ENCODE measurements at regions not wholly inside any gene's neighbourhood (a gene's known extent, or its start where the extent isn't known, plus 50 kb on each side); places are given as distances from the start of the nearest gene placed in this dataset.

DNA sequence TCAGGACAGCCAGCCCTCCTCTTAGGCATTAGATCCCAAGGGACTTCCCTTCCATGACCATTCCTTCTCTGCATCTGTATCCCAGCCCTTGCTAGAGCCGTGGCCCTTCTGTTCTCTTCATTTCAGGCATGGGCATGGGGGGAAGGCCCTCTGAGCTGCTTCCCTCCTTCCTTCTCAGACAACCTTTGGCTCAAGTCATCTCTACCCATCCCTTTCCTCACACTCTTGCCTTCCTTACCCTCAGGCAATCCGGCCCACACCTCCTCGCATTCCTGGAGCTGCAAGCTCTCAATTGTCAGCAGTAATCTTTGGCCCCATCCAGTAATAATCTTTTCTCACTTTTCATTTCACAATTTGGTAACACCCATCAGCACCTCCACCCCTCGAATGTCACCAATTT is 426.9 kb upstream of the JARID2 start:
- H3K27ac Mint-ChIP-seq, result no peak overlapping the region
- ChIA-PET POLR2A (ENCODE audit: partially characterized antibody) (no interaction called here), CTCF (ENCODE audit: partially characterized antibody) (no interaction called here)
- H3K9me3 ChIP-seq (ENCODE audit: control insufficient read depth in 1 of 2, low read length in 2 of 2), result no peaks in the 10 kb centered on the region
- no peaks in the 10 kb centered on the region for H3K27me3 Mint-ChIP-seq
- H3K36me3 Mint-ChIP-seq, result no peaks in the 10 kb centered on the region
- no peaks in the 10 kb centered on the region for H3K36me3 ChIP-seq (ENCODE audit: insufficient read depth, low read length)
- H3K4me3 Mint-ChIP-seq, result no peak overlapping the region
- no peak overlapping the region for H3K4me3 ChIP-seq (ENCODE audit: low read length in 2 of 2)
- H3K9me3 Mint-ChIP-seq, result no peaks in the 10 kb centered on the region
- no peaks in the 10 kb centered on the region for H3K27me3 ChIP-seq (ENCODE audit: insufficient read depth, low read length)
- DNase-seq, result no peak
- intact Hi-C loops (cut with micrococcal nuclease), result no loop called here
- no peak overlapping the region for H3K27ac ChIP-seq (ENCODE audit: low read depth, low read length)
- H3K4me1 ChIP-seq (ENCODE audit: insufficient read depth, low read length), result no peaks in the 10 kb centered on the region
- H3K4me1 Mint-ChIP-seq, result no peaks in the 10 kb centered on the region

DNA sequence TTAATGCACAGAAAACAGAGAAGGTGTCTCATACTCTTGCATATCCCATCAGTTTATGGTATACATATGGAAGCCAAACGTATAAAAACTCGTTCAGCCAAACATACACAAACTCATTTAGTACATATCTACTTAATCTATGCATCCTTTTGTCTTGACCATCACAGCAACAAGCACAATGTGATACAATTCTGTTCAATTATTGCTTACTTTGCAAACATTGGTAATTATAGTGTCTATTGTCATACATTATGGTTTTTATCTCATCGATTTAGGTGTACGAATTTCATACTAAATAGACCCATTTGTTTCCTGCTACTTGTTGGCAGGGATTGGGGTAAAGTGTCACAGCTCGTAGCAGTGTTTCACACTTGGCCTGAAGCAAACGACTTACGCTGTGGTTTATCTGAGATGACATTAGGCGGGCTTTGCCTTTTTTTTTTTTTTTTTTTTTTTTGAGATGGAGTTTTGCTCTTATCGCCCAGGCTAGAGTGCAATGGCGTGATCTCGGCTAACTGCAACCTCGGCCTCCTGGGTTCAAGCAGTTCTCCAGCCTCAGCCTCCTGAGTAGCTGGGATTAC is 425.9 kb upstream of the JARID2 start:
- Histone ChIP-seq H3K36me3 (ENCODE audit: insufficient read depth, low read length) (no peaks in the 10 kb centered on the region), H3K4me1 (ENCODE audit: insufficient read depth, low read length) (no peaks in the 10 kb centered on the region), H3K9me3 (ENCODE audit: control insufficient read depth in 1 of 2, low read length in 2 of 2) (no peaks in the 10 kb centered on the region), H3K4me3 (ENCODE audit: low read length in 2 of 2) (no peak overlapping the region), H3K27me3 (ENCODE audit: insufficient read depth, low read length) (no peaks in the 10 kb centered on the region), H3K27ac (ENCODE audit: low read depth, low read length) (no peak overlapping the region)
- H3K4me3 Mint-ChIP-seq, result no peak overlapping the region
- H3K9me3 Mint-ChIP-seq, result no peaks in the 10 kb centered on the region
- POLR2A ChIA-PET (ENCODE audit: partially characterized antibody), result no interaction called here
- no peaks in the 10 kb centered on the region for H3K36me3 Mint-ChIP-seq
- no peaks in the 10 kb centered on the region for H3K4me1 Mint-ChIP-seq
- H3K27ac Mint-ChIP-seq, result no peak overlapping the region
- CTCF ChIA-PET (ENCODE audit: partially characterized antibody), result no interaction called here
- peaks cover under 1 to 2% of the 10 kb centered on the region in 2 donors for H3K27me3 Mint-ChIP-seq
- intact Hi-C loops (cut with micrococcal nuclease), result no loop called here
- DNase-seq, result no peak

DNA sequence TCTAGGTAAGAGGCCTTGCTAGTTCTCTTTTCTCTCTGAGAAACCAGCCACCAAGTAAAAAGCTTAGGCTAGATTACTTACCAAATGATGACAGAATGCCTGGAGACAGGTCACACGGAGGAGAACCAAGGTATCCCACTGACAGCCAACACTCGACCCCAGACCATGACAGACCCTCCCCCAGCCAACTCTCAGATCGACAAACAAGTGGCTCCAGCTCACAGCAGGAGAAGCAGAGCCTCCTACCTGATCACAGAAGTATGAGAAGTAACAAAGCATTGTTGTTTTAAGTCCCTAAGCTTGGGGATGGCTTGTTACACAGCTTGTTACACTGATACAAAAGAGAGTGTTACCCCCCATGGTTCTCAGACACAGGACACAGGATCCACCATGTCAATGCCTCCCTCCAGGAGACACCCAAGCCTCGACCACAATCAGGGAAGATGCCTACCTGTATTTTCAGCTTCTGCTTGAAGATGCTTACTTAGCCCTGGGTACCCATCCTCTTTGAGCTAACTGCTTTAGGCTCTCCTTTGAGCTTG is 423.8 kb upstream of the JARID2 start:
- intact Hi-C loops (cut with micrococcal nuclease), result no loop called here
- Mint-ChIP-seq H3K36me3 (no peaks in the 10 kb centered on the region), H3K4me1 (no peaks in the 10 kb centered on the region), H3K27ac (no peak overlapping the region), H3K4me3 (no peak overlapping the region), H3K27me3 (peaks cover 2 to 4% of the 10 kb centered on the region in 2 donors), H3K9me3 (no peaks in the 10 kb centered on the region)
- Histone ChIP-seq H3K27me3 (ENCODE audit: insufficient read depth, low read length) (no peaks in the 10 kb centered on the region), H3K4me3 (ENCODE audit: low read length in 2 of 2) (no peak overlapping the region), H3K9me3 (ENCODE audit: control insufficient read depth in 1 of 2, low read length in 2 of 2) (no peaks in the 10 kb centered on the region), H3K36me3 (ENCODE audit: insufficient read depth, low read length) (no peaks in the 10 kb centered on the region), H3K27ac (ENCODE audit: low read depth, low read length) (no peak overlapping the region), H3K4me1 (ENCODE audit: insufficient read depth, low read length) (no peaks in the 10 kb centered on the region)
- POLR2A ChIA-PET (ENCODE audit: partially characterized antibody), result interaction anchor here (1.4 kb wide), 1 partner anchor 38 kb away, joined by 3 read pairs; no protein-coding TSS in a partner anchor
- CTCF ChIA-PET (ENCODE audit: partially characterized antibody), result interaction anchor here (1.5 kb wide), 1 partner anchor 11 kb away, joined by 4 read pairs; no protein-coding TSS in a partner anchor
- DNase-seq, result no peak

DNA sequence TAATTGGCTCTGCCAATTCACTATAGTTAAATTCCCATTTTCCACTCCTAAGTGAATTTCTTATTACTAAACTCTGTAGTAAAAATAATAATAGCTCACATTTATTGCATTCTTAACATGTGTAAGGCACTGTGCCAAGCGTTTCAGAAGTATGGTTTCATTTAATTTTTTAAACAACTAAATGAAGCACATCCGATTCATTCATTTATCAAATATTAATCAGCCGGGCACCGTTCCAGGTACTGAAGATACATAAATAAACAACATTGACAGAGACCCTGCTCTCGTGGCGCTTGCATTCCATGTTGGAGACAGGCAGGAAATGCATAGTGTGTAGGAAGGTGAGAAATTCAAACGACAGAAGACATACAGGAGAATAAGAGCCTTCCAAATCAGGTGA is 423.2 kb upstream of the JARID2 start:
- Histone ChIP-seq H3K27ac (ENCODE audit: low read depth, low read length) (no peak overlapping the region), H3K36me3 (ENCODE audit: insufficient read depth, low read length) (no peaks in the 10 kb centered on the region), H3K4me1 (ENCODE audit: insufficient read depth, low read length) (no peaks in the 10 kb centered on the region), H3K9me3 (ENCODE audit: control insufficient read depth in 1 of 2, low read length in 2 of 2) (no peaks in the 10 kb centered on the region), H3K4me3 (ENCODE audit: low read length in 2 of 2) (no peak overlapping the region), H3K27me3 (ENCODE audit: insufficient read depth, low read length) (no peaks in the 10 kb centered on the region)
- no peak overlapping the region for H3K4me3 Mint-ChIP-seq
- peaks cover 2 to 4% of the 10 kb centered on the region in 2 donors for H3K27me3 Mint-ChIP-seq
- intact Hi-C loops (cut with micrococcal nuclease), result no loop called here
- ChIA-PET POLR2A (ENCODE audit: partially characterized antibody) (interaction anchor here (1.4 kb wide), 1 partner anchor 38 kb away, joined by 3 read pairs; no protein-coding TSS in a partner anchor), CTCF (ENCODE audit: partially characterized antibody) (interaction anchor here (1.5 kb wide), 1 partner anchor 11 kb away, joined by 4 read pairs; no protein-coding TSS in a partner anchor)
- H3K9me3 Mint-ChIP-seq, result no peaks in the 10 kb centered on the region
- no peak for DNase-seq
- no peak overlapping the region for H3K27ac Mint-ChIP-seq
- H3K4me1 Mint-ChIP-seq, result no peaks in the 10 kb centered on the region
- H3K36me3 Mint-ChIP-seq, result no peaks in the 10 kb centered on the region

DNA sequence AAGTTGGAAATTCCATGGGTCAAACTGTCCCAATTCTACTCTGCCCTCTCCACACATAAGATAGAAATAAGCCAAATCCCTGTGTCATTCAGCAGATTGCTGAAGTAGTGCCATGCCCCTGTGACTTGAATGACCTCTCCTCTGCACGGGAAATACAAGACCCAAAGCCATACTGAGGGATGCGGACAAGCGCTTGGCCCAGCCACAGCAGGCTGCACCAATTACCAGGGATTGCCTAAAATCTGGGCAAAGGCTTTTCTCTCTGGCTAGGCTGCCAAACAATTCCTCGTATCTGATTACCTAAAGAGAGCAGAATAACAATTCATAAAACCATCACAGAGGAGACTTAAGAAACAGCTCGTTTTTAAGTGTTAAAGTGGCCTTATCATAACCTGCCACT is 421.8 kb upstream of the JARID2 start:
- no peaks in the 10 kb centered on the region for H3K36me3 Mint-ChIP-seq
- CTCF ChIA-PET (ENCODE audit: partially characterized antibody), result no interaction called here
- intact Hi-C loops (cut with micrococcal nuclease), result no loop called here

DNA sequence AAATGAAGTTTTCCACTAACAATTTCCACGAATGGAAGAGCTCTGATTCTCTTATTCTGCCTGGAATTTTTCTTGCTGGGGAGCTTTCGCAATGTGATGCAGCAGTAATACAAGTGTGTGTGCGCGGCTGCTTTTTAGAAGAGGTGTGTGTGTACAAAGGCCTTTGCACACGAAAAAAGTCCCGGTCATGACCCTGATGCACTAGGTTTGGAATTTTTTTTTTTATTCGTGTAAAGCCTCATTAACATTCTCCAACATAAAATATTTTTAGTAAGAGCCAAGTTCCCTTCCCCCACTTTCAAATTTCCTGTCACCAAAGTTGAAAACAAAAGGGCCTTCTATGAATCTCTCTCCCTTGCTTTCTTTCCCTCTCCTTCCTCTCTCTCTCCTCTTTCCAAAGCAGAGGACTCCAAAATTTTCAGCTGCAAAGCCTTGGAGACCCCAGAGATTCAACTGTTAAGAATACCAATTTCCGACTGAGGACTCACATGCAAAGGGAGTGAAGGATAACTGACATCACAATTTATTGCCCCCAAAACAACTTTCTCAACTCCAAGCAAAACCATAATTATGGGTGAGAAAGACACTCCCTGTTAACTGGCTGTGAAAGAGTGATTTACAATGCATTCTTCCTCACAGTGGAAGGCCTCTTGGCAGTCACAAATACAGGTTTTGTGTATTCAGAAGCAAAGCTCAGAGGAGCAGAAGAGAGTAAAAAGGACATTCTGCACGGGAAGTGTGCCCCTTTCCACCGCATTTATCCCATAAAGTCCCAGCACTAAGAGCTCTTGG is 421.2 kb upstream of the JARID2 start:
- H3K4me1 ChIP-seq (ENCODE audit: insufficient read depth, low read length), result no peaks in the 10 kb centered on the region
- H3K36me3 Mint-ChIP-seq, result no peaks in the 10 kb centered on the region
- no peak overlapping the region for H3K4me3 ChIP-seq (ENCODE audit: low read length in 2 of 2)
- H3K27me3 ChIP-seq (ENCODE audit: insufficient read depth, low read length), result no peaks in the 10 kb centered on the region
- H3K4me3 Mint-ChIP-seq, result no peak overlapping the region
- H3K27ac ChIP-seq (ENCODE audit: low read depth, low read length), result no peak overlapping the region
- no peaks in the 10 kb centered on the region for H3K9me3 ChIP-seq (ENCODE audit: control insufficient read depth in 1 of 2, low read length in 2 of 2)
- POLR2A ChIA-PET (ENCODE audit: partially characterized antibody), result no interaction called here
- intact Hi-C loops (cut with micrococcal nuclease), result no loop called here
- CTCF ChIA-PET (ENCODE audit: partially characterized antibody), result no interaction called here
- H3K9me3 Mint-ChIP-seq, result no peaks in the 10 kb centered on the region
- no peak for DNase-seq
- H3K27ac Mint-ChIP-seq, result peak overlapping the region in 1 of 7 donors; percentile 78
- H3K4me1 Mint-ChIP-seq, result no peaks in the 10 kb centered on the region
- H3K36me3 ChIP-seq (ENCODE audit: insufficient read depth, low read length), result no peaks in the 10 kb centered on the region
- H3K27me3 Mint-ChIP-seq, result peaks cover 2 to 4% of the 10 kb centered on the region in 2 donors

More for the DNA sequence above, 421.8 kb upstream of the JARID2 start:
- no peaks in the 10 kb centered on the region for H3K4me1 ChIP-seq (ENCODE audit: insufficient read depth, low read length)
- no peak for DNase-seq
- Mint-ChIP-seq H3K4me3 (no peak overlapping the region), H3K27ac (peak overlapping the region in 1 of 7 donors; percentile 18), H3K9me3 (no peaks in the 10 kb centered on the region), H3K27me3 (peaks cover 2 to 4% of the 10 kb centered on the region in 2 donors), H3K4me1 (no peaks in the 10 kb centered on the region)
- no peaks in the 10 kb centered on the region for H3K9me3 ChIP-seq (ENCODE audit: control insufficient read depth in 1 of 2, low read length in 2 of 2)
- no peaks in the 10 kb centered on the region for H3K36me3 ChIP-seq (ENCODE audit: insufficient read depth, low read length)
- POLR2A ChIA-PET (ENCODE audit: partially characterized antibody), result no interaction called here
- H3K27ac ChIP-seq (ENCODE audit: low read depth, low read length), result no peak overlapping the region
- H3K4me3 ChIP-seq (ENCODE audit: low read length in 2 of 2), result no peak overlapping the region
- H3K27me3 ChIP-seq (ENCODE audit: insufficient read depth, low read length), result no peaks in the 10 kb centered on the region

DNA sequence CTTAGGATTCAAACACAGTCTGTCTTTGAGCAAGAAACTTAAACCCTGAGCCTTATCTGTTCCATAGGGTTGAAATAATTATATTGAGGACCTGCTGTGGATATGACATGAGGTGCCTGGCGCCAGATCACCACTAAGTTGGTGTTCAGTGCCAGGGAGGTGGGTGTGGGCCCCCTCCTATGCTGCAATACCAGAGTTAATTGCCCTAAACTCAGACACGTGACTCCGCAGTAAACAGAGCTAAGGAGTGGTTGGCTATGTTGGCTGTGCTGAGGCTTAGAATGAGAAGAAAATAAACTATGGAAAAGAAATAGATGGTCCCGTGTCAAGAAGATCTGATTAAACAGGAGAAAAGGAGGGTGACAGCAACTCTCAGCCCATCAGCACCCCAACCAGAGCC is 419.4 kb upstream of the JARID2 start:
- ChIA-PET CTCF (ENCODE audit: partially characterized antibody) (no interaction called here), POLR2A (ENCODE audit: partially characterized antibody) (no interaction called here)
- H3K27me3 ChIP-seq (ENCODE audit: insufficient read depth, low read length), result no peaks in the 10 kb centered on the region
- peak overlapping the region in 1 of 7 donors; percentile 57 for H3K27ac Mint-ChIP-seq
- no peaks in the 10 kb centered on the region for H3K9me3 ChIP-seq (ENCODE audit: control insufficient read depth in 1 of 2, low read length in 2 of 2)
- no peaks in the 10 kb centered on the region for H3K4me1 ChIP-seq (ENCODE audit: insufficient read depth, low read length)
- H3K36me3 Mint-ChIP-seq, result no peaks in the 10 kb centered on the region
- no peak for DNase-seq
- no peaks in the 10 kb centered on the region for H3K36me3 ChIP-seq (ENCODE audit: insufficient read depth, low read length)
- no peaks in the 10 kb centered on the region for H3K4me1 Mint-ChIP-seq
- H3K4me3 Mint-ChIP-seq, result no peak overlapping the region
- intact Hi-C loops (cut with micrococcal nuclease), result no loop called here
- peaks cover 3 to 9% of the 10 kb centered on the region in 2 donors for H3K27me3 Mint-ChIP-seq
- no peak overlapping the region for H3K27ac ChIP-seq (ENCODE audit: low read depth, low read length)
- no peaks in the 10 kb centered on the region for H3K9me3 Mint-ChIP-seq
- no peak overlapping the region for H3K4me3 ChIP-seq (ENCODE audit: low read length in 2 of 2)
